Nephron (organoid): ENCODE measurements at regions not wholly inside any gene's neighbourhood (a gene's known extent, or its start where the extent isn't known, plus 50 kb on each side); places are given as distances from the start of the nearest gene placed in this dataset.

Experiments used
- H3K27ac Mint-ChIP-seq, 3 experiments: 2 replicates each; pipeline ENCODE4 v1.8.0; 2020; ENCODE audit warnings: mixed read lengths in 3 of 3, mild to moderate bottlenecking in 2 of 3, moderate library complexity in 1 of 3
- H3K27me3 Mint-ChIP-seq: 2 replicates; pipeline ENCODE4 v1.8.0; 2021; ENCODE audit warnings: low read depth, mild to moderate bottlenecking, moderate library complexity, mixed read lengths
- H3K36me3 Mint-ChIP-seq: 2 replicates; pipeline ENCODE4 v1.8.0; 2020; ENCODE audit warnings: low read depth, mixed read lengths
- H3K4me1 Mint-ChIP-seq: 2 replicates; pipeline ENCODE4 v1.8.0; 2020; ENCODE audit warnings: mixed read lengths
- H3K4me3 Mint-ChIP-seq, 3 experiments: 2 replicates each; pipeline ENCODE4 v1.8.0; 2020; ENCODE audit warnings: mild to moderate bottlenecking in 3 of 3, mixed read lengths in 3 of 3, moderate library complexity in 2 of 3
- H3K9me3 Mint-ChIP-seq: 2 replicates; pipeline ENCODE4 v1.8.0; 2020; ENCODE audit warnings: mixed read lengths
- TF ChIP-seq, protein P1 (sequence below), 3 experiments: fragments of 200-600 bp; sonication (generic); IDR thresholded peaks; one replicate each; pipeline ENCODE4 v1.5.0; 2021; ENCODE audit warnings: antibody characterized with exemption in 3 of 3; ENCODE audit not compliant: unreplicated experiment in 3 of 3

DNA sequence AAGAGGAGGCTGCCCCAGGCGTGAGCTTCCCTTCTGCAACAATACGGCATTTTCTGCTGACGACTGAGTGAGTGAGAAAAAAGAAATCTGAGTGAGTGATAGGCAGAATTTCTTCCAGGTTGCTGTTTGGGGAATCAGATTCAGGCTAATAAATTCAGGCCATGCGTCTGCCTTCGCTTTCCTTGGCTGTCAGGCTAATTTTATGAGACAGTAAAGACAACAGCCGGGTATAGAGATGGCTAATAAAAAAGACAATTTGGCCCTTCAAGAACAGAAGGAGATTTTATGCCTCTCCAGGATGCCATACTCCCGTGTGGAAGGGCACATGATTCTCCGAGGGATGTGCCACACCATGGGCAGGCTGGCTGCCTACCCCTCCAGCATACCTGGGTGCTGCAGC lies 145.9 kb upstream of the UBL3 start:
- Mint-ChIP-seq H3K36me3 (no peaks in the 10 kb centered on the region), H3K9me3 (peaks cover 2% of the 10 kb centered on the region), H3K27me3 (peaks cover 7% of the 10 kb centered on the region), H3K4me3 (no peak overlapping the region), H3K4me1 (peaks cover 14% of the 10 kb centered on the region), H3K27ac (no peak overlapping the region)
- TF ChIP-seq, protein P1, sequence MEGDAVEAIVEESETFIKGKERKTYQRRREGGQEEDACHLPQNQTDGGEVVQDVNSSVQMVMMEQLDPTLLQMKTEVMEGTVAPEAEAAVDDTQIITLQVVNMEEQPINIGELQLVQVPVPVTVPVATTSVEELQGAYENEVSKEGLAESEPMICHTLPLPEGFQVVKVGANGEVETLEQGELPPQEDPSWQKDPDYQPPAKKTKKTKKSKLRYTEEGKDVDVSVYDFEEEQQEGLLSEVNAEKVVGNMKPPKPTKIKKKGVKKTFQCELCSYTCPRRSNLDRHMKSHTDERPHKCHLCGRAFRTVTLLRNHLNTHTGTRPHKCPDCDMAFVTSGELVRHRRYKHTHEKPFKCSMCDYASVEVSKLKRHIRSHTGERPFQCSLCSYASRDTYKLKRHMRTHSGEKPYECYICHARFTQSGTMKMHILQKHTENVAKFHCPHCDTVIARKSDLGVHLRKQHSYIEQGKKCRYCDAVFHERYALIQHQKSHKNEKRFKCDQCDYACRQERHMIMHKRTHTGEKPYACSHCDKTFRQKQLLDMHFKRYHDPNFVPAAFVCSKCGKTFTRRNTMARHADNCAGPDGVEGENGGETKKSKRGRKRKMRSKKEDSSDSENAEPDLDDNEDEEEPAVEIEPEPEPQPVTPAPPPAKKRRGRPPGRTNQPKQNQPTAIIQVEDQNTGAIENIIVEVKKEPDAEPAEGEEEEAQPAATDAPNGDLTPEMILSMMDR (IDR thresholded peaks at IDR 0.05; ENCODE audit: unreplicated experiment in 3 of 3): no peak

DNA sequence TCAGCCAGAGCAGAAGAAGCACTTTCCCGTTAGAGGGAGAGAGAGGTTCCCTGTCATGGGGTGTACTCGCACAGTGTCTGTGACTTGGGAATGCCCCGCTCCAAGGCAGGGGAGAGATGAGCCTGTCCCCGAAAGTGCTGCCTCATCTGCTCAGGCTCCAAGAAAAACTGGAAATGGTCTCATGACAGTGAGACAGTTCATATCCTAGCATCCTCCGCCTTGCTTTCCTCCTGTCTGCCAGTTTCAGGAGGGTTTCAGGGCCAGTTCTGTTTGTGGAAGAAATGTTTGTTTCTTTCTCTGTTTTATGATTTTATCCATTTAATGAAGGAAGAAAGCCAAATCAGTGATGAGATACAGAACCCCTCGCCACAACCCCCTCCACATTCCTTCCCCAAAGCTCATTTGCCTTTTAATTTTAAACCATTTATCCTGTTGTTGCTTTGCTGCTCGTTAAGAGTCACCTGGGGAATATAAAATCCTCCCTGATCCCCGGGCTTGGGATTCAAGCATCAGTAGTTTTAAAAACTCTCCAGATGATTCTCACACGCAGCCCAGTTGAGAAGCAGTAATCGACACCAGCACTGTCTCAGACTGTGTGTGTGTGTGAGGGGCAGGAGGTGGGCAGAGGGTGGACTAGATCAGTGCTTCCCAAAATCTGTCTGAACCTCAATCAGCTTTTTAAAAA lies 144.6 kb upstream of the UBL3 start:
- no peaks in the 10 kb centered on the region for H3K36me3 Mint-ChIP-seq
- TF ChIP-seq, protein P1 (IDR thresholded peaks at IDR 0.05; ENCODE audit: unreplicated experiment in 3 of 3): no peak
- no peak overlapping the region for H3K27ac Mint-ChIP-seq
- no peak overlapping the region for H3K4me3 Mint-ChIP-seq
- H3K27me3 Mint-ChIP-seq: peaks cover 13% of the 10 kb centered on the region
- peaks cover 2% of the 10 kb centered on the region for H3K9me3 Mint-ChIP-seq
- peaks cover 7% of the 10 kb centered on the region for H3K4me1 Mint-ChIP-seq

DNA sequence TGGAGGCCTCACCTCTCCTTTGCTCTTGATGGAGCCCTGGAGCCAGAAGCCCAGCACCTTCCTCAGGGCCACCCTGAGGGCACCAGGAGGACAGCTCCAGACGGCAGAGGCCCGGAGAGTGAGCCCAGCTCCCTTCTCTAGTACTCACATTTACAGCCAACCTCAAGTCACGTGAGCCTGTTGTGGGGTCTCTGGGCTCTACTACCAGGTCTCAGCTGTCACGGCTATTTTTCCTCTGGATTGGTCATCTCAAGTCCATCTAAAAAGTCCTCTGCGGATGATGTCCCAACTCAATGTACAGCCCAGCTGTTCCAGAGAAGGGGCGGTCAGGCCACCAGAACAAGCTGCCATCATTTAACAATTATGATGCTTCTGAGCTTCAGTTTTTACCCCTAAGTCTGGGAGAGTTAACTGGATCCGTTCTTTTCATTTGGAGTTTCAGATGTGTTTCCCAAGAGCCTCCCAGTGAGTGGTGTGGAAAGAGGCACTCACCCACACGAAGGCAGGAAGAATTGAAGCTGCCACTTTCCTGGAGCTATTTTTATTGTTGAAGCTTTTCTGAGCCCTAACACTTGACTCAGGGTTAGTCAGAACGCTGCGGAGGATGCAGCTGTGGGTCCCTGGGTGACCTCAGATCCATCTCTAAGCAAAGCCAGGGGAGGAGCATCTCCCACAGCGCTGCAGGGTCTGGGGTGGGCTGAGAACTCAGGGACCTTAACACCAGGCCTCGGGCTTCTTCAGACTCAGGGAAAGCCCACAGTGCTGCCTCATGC lies 143.5 kb upstream of the UBL3 start:
- peaks cover 9% of the 10 kb centered on the region for H3K27me3 Mint-ChIP-seq
- peaks cover 2% of the 10 kb centered on the region for H3K9me3 Mint-ChIP-seq
- no peaks in the 10 kb centered on the region for H3K36me3 Mint-ChIP-seq
- no peak overlapping the region for H3K27ac Mint-ChIP-seq
- H3K4me3 Mint-ChIP-seq: no peak overlapping the region
- TF ChIP-seq, protein P1 (IDR thresholded peaks at IDR 0.05; ENCODE audit: unreplicated experiment in 3 of 3): no peak
- H3K4me1 Mint-ChIP-seq: no peaks in the 10 kb centered on the region

DNA sequence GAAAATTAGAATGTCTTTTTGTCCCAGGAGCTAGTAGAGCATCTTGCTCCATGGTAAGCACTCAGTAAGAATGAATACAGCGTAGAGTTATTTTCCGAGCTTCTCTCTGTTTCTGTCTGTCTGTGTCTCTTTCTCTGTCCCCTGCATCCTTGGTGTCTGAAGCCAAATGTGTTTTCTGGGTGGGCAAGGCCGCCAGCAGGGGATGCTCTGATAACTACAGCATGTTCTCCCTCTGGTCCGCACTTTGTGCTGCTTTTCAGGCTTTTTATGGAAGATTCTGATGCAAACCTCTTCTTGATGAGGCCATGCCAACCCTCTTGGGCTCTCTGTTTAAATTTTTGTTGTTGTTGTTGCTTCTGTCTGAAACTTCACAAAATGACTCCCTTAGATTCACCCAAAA lies 142.8 kb upstream of the UBL3 start:
- H3K27me3 Mint-ChIP-seq: peaks cover 8% of the 10 kb centered on the region
- H3K4me3 Mint-ChIP-seq: no peak overlapping the region
- H3K27ac Mint-ChIP-seq: no peak overlapping the region
- no peaks in the 10 kb centered on the region for H3K4me1 Mint-ChIP-seq
- TF ChIP-seq, protein P1 (IDR thresholded peaks at IDR 0.05; ENCODE audit: unreplicated experiment in 3 of 3): no peak
- peaks cover 2% of the 10 kb centered on the region for H3K9me3 Mint-ChIP-seq
- no peaks in the 10 kb centered on the region for H3K36me3 Mint-ChIP-seq

DNA sequence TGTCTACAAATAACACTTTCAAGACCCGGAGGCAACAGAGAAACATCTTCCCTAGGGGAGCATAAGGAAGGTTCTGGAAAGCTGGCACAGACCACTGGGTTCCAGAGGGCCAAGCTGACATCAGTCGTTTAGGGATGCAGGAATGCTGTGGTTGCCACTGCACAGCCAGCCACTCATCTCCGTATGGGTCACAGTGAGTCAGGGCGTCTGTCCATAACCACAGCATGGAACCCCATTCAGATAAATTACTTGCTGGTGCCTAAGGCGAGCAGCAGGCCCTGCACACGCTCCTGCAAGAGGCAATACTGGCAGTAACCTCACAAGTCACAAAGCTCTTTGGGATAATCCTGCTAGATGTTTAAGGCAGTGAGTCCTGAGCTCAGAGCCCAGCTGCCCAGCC lies 140.9 kb upstream of the UBL3 start:
- peaks cover 6% of the 10 kb centered on the region for H3K27me3 Mint-ChIP-seq
- H3K36me3 Mint-ChIP-seq: no peaks in the 10 kb centered on the region
- H3K4me3 Mint-ChIP-seq: no peak overlapping the region
- TF ChIP-seq, protein P1 (IDR thresholded peaks at IDR 0.05; ENCODE audit: unreplicated experiment in 3 of 3): no peak
- no peaks in the 10 kb centered on the region for H3K4me1 Mint-ChIP-seq
- H3K9me3 Mint-ChIP-seq: peaks cover 11% of the 10 kb centered on the region
- H3K27ac Mint-ChIP-seq: no peak overlapping the region
